Lower lobe of right lung (tissue), 2 donors: ENCODE measurements at regions not wholly inside any gene's neighbourhood (a gene's known extent, or its start where the extent isn't known, plus 50 kb on each side); places are given as distances from the start of the nearest gene placed in this dataset.
A peak's percentile ranks its signal among the peaks of the same experiment; 100 is the strongest.

Experiments
- ATAC-seq, 2 donors: fragments of 200-7000 bp; cut with Tn5 transposase; one replicate each; pipeline ENCODE4 v1.9.1; 2020 to 2022; ENCODE audit warnings: mild to moderate bottlenecking in 2 of 2, moderate library complexity in 2 of 2
- DNase-seq: peaks from one replicate; pipeline ENCODE4 v3.0.0-alpha.2; 2020
- H3K27ac ChIP-seq: fragments of 200-600 bp; one replicate; pipeline ENCODE4 v1.8.0; 2022
- H3K27me3 ChIP-seq: fragments of 200-600 bp; one replicate; pipeline ENCODE4 v1.8.0; 2022; ENCODE audit warnings: low read depth
- H3K36me3 ChIP-seq: fragments of 200-600 bp; one replicate; pipeline ENCODE4 v1.8.0; 2022; ENCODE audit warnings: mild to moderate bottlenecking
- H3K4me1 ChIP-seq: fragments of 200-600 bp; one replicate; pipeline ENCODE4 v1.8.0; 2022
- H3K4me3 ChIP-seq: fragments of 200-600 bp; one replicate; pipeline ENCODE4 v1.8.0; 2022; ENCODE audit warnings: mild to moderate bottlenecking
- H3K9me3 ChIP-seq: fragments of 200-600 bp; one replicate; pipeline ENCODE4 v1.8.0; 2022
- intact Hi-C: fragments of 100-400 bp; cut with DNase I; formaldehyde crosslinking; loops from one replicate; pipeline ENCODE4 v1.11.0; 2022
- TF ChIP-seq, protein P1 (sequence below): fragments of 200-600 bp; IDR thresholded peaks from one replicate; pipeline ENCODE4 v1.8.0; 2022; ENCODE audit warnings: antibody characterized with exemption, mild to moderate bottlenecking
- donor health status: DM: no; HTN: yes; CAD: no; lungs with severe emphysema.

GRCh38 chr12:105738051-105738450, 400.7 kb downstream of the NUAK1 start:
- TF ChIP-seq, protein P1, sequence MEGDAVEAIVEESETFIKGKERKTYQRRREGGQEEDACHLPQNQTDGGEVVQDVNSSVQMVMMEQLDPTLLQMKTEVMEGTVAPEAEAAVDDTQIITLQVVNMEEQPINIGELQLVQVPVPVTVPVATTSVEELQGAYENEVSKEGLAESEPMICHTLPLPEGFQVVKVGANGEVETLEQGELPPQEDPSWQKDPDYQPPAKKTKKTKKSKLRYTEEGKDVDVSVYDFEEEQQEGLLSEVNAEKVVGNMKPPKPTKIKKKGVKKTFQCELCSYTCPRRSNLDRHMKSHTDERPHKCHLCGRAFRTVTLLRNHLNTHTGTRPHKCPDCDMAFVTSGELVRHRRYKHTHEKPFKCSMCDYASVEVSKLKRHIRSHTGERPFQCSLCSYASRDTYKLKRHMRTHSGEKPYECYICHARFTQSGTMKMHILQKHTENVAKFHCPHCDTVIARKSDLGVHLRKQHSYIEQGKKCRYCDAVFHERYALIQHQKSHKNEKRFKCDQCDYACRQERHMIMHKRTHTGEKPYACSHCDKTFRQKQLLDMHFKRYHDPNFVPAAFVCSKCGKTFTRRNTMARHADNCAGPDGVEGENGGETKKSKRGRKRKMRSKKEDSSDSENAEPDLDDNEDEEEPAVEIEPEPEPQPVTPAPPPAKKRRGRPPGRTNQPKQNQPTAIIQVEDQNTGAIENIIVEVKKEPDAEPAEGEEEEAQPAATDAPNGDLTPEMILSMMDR: no peak
- Histone ChIP-seq H3K27me3 (no peaks in the 10 kb centered on the region), H3K27ac (peak overlapping the region; percentile 46), H3K4me3 (no peak overlapping the region), H3K36me3 (no peaks in the 10 kb centered on the region), H3K9me3 (no peaks in the 10 kb centered on the region), H3K4me1 (peaks cover 29% of the 10 kb centered on the region)
- no peak for DNase-seq
- ATAC-seq: peak in 1 of 2 donors; percentile 60
- intact Hi-C loops: no loop called here

- H3K36me3 ChIP-seq: no peaks in the 10 kb centered on the region
- H3K4me3 ChIP-seq: no peak overlapping the region
- no peaks in the 10 kb centered on the region for H3K27me3 ChIP-seq
- peaks cover 29% of the 10 kb centered on the region for H3K4me1 ChIP-seq
- intact Hi-C loops: no loop called here
- TF ChIP-seq, protein P1: no peak
- no peak for ATAC-seq
- no peak for DNase-seq
- no peaks in the 10 kb centered on the region for H3K9me3 ChIP-seq
- no peak overlapping the region for H3K27ac ChIP-seq
Observed at GRCh38 chr12:105740369-105740768, 398.4 kb downstream of the NUAK1 start.

DNA sequence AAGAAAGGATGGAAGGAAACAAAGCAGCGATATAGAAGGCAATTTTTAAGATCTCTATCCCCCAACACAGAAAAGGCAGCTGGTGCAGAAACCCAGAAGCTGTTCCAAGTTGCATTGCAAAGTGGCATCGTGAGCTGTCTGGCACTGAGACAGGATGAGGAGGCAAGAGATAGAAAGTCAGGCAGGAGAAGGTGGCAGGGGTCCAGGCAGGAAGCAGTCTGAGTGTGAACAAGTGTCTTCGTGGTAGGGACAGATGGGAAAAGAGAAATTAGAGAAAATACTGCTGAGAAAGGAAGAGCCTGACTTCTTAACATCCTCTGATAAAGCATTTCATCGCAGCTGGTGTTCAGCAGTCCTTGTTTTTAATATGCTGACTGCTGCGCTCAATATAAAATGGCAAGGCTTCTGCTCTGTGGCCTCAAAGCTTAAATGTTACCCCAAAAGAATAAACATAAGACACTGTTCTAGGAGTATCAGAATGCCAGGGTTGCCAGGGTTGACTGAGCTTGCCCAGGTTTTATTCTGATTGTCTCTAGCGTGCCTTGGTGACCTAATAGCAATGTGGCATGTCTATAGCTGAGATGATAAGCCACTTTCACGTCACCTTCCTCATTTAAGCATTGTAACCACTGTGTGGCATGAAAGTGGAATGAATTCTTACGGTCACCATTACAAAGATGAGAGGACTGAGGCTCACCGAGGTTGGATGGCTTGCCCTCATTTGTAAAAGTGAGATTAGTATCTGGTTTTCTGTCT, 397.6 kb downstream of the NUAK1 start:
- Histone ChIP-seq H3K27ac (peak overlapping the region; percentile 9), H3K36me3 (no peaks in the 10 kb centered on the region), H3K4me3 (no peak overlapping the region), H3K27me3 (no peaks in the 10 kb centered on the region), H3K9me3 (no peaks in the 10 kb centered on the region), H3K4me1 (peaks cover 29% of the 10 kb centered on the region)
- TF ChIP-seq, protein P1: no peak
- intact Hi-C loops: no loop called here
- no peak for DNase-seq
- no peak for ATAC-seq

DNA sequence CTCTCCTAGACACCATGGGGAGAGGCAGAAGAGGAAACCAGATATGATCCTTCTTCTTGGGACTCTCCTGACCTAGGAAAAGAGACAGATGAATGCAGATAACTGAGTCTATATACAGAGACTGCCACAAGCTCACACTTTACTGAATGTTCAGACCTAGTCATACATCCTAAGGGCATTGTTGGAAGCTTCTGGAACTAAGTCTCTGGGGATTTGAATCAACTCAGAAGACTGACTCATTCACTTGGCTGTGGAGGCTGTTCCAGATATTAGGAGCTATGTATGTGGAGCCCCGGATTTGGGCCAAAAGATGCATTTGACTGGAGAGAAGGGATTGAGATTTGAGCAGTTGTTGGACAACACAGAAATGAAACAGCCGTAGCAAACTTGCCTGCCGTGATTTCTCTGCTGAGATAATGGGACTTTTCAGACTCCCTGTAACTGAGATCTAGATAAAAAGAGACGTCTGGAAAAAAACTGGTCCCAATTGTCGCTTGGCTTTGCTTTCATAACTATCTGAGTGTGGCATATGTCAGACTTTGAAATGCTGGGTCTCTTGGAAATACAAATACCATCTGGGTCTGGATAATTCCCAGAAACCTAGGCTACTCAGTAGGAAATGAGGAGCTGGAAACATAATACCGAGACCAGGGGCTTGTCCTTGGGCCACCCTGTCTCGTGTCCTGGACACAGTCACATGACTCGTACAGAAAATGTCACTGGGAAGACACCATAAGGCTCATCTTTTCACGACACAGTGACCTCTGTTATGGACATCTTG, 396.8 kb downstream of the NUAK1 start:
- intact Hi-C loops: no loop called here
- Histone ChIP-seq H3K4me1 (peaks cover 29% of the 10 kb centered on the region), H3K4me3 (no peak overlapping the region), H3K36me3 (no peaks in the 10 kb centered on the region), H3K27me3 (no peaks in the 10 kb centered on the region), H3K27ac (no peak overlapping the region), H3K9me3 (no peaks in the 10 kb centered on the region)
- ATAC-seq: peak in 1 of 2 donors; percentile 16
- no peak for DNase-seq
- TF ChIP-seq, protein P1: no peak

GRCh38 chr12:105742567-105742874, 396.2 kb downstream of the NUAK1 start:
- Histone ChIP-seq H3K4me3 (no peak overlapping the region), H3K9me3 (no peaks in the 10 kb centered on the region), H3K4me1 (peaks cover 29% of the 10 kb centered on the region), H3K27me3 (no peaks in the 10 kb centered on the region), H3K27ac (no peak overlapping the region), H3K36me3 (no peaks in the 10 kb centered on the region)
- TF ChIP-seq, protein P1: no peak
- ATAC-seq (no peak), DNase-seq (no peak)
- intact Hi-C loops: no loop called here
